GM19239 (cell line): ENCODE measurements at regions not wholly inside any gene's neighbourhood (a gene's known extent, or its start where the extent isn't known, plus 50 kb on each side); places are given as distances from the start of the nearest gene placed in this dataset.
"Not testable (repeated sequence)": the region's sequence is repeated elsewhere in the genome, so short reads cannot be mapped to it uniquely, and the experiment has no call there.

Experiments used
- DNase-seq: peaks from one replicate; pipeline ENCODE4 v3.0.0; 2011; ENCODE audit warnings: low spot score; ENCODE audit not compliant: insufficient read length
- FAIRE-seq: peaks from 2 replicates; lab custom pipeline; 2011; peaks lifted over from hg19 to GRCh38; lab: Jason Lieb, UNC

DNA sequence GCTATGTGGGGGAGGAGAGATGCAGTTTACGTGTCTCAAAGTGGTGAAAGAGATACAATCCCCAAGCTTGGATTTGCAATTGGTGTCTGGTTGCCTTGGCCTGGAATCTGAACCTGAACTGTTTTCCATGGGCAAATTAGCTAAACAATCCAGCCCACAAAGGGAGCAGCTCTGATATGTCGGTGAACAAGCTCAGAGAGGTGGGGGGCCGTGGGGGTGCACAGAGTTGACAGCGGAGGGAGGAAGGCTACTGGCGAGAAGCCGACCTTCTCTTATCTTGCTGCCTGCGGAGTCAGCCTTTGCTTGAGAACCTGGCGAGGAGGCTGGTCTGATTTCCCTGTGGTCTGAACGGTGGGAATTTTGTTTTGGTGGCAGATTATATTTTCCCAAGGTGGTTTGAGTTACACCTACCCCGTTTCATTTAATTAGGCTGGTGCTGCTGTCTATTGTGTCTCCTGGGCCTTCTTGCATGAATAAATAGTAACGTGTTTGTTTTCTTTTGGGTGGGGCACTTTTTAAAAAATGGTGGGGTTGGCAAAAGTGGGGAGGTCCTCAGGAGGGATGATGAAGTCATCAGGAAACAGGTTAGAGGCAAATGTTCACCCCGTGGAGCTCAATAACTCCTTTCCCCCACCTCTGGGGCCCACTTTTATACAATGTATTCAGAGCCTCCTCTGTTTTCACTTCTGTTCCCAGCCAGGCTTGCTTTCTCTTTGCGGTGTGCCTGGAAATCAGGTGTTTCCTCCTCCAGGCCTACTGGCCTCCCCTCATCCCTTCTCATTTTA is 80.9 kb upstream of the IGFBP5 start:
- DNase-seq (no peak), FAIRE-seq (no peak)

DNA sequence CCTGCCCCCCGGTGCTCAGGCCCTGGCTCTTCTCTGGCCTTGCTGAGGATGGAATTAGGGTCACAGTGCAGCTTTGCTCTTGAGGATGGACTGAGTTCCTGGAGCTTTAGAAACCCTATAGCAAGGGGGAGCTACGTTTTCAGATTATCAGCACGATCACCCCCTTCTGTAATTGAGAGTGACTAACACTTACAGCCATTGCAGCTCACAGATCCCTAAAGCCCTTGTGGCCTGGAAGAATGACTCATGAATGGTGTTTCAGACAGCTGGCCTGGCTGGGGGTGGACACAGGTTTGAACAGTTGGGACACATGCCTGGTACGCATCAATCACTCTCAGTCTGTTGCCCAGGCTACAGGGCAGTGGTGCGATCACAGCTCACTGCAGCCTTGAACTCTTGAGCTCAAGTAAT is 79.7 kb upstream of the IGFBP5 start:
- DNase-seq: no peak
- FAIRE-seq: no peak

DNA sequence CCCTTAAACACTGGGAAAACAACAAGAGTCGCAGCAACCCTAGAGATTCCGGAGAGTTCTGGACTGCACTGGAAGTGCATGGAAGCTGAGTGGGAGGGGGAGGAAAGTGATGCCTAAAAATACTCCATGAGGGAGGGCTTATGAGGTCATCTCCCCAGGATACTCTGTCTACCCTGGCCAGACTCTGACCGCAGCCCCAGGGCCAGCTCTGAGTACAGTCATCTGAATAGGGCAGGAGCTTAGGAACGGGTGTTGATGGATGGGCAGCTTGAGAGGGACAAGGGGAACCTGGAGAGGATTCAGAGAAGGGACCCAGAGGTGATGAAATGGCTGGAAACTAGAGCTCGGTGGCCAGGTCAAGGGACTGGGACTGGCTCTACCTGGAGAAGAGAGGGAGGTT is 79.3 kb upstream of the IGFBP5 start:
- no peak for FAIRE-seq
- no peak for DNase-seq

DNA sequence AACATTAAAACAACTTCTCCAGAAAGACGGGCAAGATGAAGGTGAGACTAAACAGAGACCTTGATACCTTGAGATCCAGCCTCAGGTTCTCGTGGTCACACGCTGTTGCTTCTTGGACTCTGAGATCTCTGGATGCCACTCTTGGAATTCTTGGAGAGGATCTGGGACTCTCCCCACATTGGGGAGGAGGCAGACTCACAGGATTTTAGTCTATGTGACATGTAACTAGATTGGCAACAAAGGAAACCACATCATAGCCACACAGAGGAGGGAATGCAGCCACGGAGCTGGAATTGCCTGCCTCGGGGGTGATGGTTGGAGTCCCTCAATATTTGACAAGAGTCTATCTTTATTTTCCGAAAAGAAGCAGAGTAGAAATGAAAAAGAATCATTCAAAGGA is 78.8 kb upstream of the IGFBP5 start:
- DNase-seq: no peak
- FAIRE-seq: no peak

DNA sequence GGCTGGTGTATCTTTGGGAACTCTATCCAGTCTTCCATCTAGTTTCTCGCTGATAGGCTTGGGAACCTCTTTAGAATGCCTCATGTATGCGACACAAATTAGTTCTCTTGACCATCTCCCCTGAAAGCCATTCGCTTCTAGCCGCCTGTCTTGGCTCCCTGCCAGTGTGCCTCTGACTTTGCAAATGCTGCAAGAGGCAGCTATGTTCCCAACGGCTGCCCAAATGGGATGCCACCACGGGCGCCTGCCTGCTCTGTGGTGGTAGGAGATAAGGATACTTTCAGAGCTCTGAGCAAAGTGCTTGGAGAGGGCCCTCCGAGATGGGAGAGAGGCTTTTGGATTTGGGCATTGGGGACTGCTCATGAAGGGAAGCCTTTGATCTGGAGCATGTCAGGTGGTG is 77.7 kb upstream of the IGFBP5 start:
- no peak for FAIRE-seq
- no peak for DNase-seq

DNA sequence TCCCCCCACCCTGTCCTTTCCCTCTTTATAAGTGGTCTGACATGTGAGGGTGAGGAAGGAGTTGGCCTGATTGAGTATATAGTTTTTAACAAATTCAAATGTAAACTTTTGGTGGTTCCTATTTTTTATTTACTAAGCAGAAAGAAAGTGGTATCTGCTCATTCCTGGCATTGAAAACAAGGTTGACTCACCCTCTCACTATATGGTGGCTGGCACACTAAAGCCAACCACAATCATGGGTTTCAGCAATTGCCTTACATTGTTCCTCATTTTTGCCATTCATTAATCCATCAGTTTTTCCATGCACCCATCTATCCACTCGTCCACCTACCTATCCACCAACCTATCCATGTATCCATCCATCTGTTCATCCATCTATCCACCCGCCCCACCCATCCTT is 75.4 kb upstream of the IGFBP5 start:
- no peak for FAIRE-seq

DNA sequence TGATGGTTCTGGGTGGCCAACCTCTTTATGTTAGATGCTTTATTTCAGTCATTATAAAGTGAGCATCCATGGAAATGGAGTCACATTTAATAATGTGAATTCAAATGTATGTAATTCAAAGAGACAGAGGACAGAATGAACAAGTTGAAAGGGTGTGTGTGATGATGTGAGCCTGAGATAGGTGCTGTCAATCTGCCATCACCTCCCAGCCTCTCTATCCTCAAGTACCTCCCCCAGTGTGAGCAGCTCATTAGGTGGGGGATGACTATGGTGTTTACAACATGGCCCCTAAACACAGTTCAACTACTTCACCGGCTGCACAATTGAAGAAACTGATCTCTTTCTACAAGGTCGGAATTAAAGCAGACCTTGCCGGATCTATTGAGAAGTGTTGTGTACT is 74.7 kb upstream of the IGFBP5 start:
- FAIRE-seq (no peak), DNase-seq (no peak)

More for the DNA sequence above, 75.4 kb upstream of the IGFBP5 start:
- no peak for DNase-seq

DNA sequence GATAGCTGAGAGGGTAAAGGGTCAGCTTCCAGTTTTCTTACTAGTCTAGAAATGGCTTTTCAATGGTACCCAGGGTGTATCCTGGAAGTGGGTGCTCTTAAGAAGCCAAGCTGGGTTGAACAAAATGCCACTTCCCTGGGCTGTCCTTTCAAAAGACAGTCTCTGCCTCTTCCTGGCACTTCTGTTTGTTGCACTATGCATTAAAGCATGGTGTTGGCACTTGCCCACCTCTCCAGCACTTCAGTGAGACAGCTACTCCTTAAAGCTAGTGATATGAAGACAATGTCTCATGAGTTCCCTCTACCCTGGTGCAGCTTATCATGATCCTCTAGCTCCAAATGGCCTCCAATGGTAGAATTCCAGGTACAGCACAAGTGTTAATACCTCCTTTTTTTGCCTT is 74.3 kb upstream of the IGFBP5 start:
- FAIRE-seq (no peak), DNase-seq (no peak)

DNA sequence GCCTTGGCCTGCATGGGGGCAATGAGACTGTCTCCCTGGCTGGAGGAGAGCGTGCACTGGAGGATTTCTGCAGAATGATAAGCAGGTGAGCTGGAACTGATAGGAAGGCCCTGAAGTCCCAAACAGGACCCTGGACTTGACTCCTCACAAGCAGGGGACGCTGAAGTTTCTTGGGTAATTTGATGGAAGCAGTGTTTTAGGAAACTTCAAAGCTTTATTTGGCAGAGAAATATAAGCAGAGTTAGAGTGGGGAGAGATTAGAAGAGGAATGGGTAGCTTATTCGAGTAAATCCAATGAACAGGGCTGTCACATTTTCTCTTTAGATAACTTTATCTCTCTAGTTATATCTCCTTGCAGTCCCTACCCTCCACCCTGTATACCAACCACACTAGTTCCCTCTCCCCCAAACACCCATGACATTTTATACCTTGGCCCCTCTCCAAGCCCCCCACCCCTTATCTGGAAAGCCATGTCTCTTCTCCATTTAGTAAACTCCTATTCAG is 73.6 kb upstream of the IGFBP5 start:
- DNase-seq: no peak
- no peak for FAIRE-seq

DNA sequence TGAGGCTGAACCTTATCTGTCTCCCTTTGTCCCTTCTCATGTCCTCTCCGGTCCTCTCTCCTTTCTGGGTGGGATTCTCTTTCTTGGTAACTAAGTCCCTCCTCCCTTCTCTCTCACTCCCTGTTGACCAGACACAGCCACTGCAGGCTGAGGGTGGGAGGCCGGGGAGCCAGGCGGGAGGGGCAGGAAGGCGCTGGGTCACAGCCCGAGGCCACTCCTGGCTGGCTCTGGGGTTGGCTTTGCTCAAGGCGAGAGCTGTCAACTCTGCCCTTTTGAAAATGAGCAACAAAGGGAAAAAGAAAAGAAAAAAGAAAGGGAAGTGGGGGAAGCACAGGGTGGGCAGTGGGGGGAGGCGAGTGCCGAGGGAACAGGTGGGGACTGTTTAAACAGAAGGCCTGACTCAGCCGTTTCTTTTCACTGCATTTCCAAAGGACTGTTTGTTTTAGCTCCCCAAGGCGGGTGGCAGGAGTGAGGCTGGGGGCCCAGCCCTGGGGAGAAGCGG is 70.5 kb upstream of the IGFBP5 start:
- FAIRE-seq (no peak), DNase-seq (no peak)

DNA sequence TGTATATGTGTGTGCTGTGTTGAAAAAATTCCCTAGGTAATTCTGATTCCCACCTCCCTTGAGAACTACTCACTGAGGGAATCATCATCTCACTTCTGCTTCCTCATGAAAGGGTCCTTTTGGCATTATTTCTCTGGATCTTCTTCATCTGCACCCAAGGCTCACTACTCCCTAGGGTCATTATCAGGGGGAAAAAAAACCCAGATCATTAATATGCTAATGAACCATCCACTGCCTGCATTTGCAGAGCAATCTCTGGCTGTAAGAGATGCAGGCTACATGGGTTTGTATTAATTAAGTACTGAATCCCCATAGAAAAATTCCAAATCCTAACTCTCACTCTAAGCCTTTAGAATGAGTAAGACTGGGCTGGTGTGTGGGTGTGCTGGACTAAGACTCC is 68.0 kb upstream of the IGFBP5 start:
- DNase-seq (no peak), FAIRE-seq (no peak)

DNA sequence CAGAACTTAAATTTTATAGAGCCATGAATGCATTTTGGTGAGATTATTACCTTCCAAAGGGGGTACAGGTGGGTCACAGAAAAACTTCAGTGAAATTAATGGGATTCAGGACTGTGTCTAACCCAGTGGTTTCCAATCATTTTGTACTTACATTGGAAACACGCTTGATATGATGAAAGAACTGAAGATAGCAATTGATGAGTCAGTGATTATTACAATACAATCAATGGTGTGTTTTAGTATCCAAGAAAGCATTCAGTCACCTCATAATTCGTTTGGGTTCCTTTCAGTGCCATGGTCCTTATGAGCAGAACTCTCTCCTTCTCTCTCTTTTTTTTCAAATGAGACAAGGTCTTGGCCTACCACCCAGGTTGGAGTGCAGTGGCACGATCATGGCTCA is 66.5 kb upstream of the IGFBP5 start:
- no peak for FAIRE-seq

DNA sequence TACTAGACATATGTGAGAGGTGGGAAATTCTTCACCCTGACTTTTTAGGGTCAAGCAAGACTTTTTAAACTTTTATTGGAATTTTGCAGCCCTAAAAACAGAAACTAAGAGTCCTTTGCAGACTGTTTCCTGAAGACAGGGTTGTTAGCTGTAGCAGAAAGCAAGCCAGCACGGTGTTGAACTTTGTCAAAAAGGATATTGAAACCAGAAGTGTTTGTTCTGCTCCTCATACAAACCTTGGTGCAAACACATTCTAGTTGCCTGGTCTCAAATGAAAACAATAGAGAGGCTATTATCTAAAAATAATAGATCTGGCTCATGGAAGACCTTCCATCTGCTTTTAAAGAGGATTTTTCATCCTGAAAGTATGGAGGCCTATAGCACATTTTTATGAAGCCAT is 65.8 kb upstream of the IGFBP5 start:
- FAIRE-seq (no peak), DNase-seq (no peak)

More for the DNA sequence above, 66.5 kb upstream of the IGFBP5 start:
- DNase-seq: no peak

DNA sequence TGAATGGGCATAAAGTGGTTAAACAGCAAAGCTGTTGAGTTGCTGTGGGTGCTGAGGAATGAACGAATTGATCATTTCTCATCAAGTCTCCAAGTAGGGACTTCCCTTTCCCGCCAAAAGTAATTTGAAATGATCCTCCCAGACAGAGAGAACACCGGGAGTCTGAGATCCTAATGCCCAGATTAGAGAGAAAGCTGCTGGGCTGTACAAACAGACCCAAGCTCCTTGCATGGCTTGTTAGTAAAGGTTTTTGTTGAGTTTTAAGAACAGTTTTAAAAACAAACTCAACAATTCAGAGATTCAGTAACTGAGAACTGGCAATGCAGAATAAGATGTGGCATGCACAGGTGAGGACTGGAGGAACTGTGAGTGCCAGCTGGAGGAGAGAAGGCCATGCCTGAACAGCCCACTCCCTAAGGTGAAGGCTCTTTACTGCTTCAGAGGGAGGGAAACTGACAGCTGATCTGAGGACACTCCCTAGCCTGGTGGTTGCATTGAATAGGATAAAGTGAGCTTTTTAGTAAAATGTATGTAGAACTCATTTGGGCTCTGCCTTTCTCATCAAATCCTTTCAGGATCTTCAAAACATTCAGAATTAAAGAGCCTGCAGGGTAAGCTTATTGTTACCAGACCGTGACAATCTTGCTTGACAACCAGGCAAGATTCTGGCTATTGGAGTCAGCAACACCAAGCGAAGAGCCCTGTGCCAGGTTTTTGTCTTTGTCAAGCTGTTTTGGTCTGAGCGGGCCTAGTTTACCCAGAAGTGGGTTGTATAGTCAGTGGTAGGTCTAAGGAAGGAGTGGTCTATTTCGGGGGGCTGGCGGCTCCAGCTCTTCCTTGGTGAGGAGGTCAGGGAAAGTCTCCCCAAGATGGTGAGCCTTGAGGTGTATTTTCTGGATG is 63.2 kb upstream of the IGFBP5 start:
- FAIRE-seq: no peak

DNA sequence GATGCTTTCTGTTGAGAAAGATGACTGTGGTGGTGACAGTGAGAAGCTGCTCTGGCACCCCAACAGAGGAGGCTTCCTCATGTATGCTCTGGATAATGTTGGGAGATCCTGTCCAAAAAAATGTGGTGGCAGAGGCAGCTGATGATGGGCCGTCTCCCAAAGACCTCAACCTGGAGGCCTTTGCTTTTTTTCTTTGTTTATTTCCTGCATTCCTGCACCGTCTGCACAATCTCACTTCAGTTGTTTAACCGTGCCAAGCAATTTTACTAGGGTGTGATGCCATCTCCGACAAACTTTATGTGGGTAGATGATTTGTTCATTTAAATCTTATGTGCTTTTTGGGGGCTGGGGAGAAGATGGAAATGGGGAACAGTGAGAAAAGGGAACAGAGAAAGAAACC is 62.2 kb upstream of the IGFBP5 start:
- DNase-seq: no peak
- no peak for FAIRE-seq

More for the DNA sequence above, 63.2 kb upstream of the IGFBP5 start:
- DNase-seq: no peak

DNA sequence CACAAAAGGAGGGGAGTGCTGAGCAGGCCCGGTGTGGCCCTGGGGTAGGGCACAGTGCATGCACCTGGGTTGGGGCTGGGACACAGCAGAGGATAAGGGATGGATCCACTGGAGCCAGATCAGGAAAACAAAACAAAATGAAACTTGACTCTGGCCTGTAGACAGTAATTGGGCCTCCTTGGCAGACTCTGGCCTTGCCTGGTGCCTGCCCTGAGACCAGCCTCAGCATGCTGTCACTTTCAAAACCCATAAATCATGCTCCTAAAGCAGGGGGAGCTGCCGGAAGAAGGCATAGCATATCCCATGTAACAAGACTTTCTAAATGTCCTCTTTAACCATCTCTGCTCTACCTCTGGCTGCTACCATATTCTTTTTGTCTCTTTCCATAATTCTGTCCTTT is 61.1 kb upstream of the IGFBP5 start:
- FAIRE-seq: no peak
- DNase-seq: no peak

DNA sequence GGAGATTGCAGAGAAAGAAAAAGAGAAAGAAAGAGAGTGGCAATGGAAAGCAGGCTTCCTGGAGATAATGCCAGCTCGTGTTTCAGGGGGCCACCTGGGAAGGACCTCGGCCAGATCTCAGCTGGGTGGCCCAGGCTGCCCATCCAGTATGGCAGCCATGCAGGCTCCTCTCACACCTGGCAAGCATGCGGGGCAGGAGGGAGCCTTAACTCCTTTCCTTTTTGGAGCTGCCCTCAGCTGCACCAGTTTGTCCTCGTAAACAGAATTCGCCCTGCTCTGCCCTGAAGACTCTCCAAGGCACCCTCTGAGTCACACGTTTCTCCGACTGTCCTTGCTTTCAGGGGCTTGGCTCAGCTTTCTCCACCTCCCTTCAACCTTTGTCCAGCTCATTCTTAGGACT is 59.5 kb upstream of the IGFBP5 start:
- DNase-seq: no peak
- no peak for FAIRE-seq

DNA sequence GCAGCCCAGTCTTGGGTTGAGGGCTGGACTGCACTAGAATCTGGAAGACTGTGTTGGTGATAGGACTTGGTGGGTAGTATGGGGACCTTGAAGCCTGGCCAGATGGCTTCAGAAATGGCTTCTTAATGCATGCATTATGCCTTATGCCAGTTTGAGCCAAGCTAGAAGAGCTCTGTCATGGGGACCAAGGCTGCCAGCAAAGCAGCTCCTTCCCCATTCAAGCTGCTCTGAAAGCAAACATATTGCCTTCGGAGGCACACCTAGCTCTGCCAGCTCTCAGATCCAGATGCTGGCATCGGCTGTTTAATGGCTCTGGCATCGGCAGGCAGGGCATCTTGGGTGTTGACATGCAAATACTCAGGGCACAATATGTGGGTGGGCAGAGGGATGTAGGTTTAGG is 59.0 kb upstream of the IGFBP5 start:
- FAIRE-seq: no peak
- DNase-seq: no peak

DNA sequence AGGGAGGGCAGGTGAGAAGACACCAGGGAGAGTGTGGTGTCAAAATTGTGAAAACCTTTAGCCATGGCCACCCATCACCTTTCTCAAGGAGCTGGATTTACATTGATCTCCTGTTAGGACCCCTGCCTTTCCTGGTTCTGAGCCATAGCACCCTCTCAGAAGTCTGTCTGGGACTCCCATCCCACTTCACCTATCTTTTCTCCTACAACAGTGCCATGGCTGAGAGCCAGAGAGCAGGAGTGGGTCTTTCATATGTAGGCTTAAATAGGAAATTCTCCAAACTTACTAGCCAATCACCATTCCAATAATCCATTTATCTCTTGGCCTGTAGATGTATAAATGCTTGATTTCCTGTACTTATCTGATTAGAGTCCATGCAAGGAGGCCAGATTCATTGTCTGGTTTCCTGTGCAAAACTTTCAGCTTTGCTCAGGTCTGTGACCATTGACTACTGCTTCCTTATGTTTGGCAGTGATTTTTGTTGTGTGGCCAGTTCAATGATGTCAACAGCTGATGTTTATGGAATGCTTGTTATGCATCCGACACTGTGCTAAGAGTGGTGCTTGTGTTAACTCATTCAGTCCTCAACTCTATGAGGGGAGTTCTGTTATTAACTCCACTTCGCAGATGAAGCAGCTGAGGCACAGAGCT is 57.6 kb upstream of the IGFBP5 start:
- FAIRE-seq: no peak
- DNase-seq: no peak

DNA sequence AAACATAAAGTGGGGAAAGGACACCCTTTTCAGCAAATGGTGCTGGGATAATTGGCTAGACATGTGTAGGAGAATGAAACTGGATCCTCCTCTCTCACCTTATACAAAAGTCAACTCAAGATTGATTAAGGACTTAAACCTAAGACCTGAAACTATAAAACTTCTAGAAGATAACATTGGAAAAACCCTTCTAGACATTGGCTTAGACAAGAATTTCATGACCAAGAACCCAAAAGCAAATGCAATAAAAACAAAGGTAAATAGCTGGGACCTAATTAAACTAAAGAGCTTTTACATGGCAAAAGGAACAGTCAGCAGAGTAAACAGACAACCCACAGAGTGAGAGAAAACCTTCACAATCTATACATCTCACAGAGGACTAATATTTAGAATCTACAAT is 55.4 kb upstream of the IGFBP5 start:
- DNase-seq, FAIRE-seq: not testable (repeated sequence)

DNA sequence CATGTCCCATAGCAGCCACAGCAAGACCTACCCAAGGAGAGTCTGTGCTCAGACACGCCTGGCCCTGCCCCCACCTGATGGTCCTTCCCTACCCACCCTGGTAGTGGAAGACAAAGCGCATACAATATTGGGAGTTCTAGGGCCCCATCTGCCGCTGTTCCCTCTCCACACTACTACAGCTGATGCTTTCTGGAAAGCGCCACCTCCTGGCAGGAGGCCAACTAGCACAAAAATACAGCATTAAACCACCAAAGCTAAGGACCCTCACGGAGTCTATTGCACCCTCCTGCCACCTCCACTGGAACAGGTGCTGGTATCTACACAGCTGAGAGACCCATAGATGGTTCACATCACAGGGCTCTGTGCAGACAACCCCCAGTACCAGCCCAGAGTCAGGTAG is 50.9 kb upstream of the IGFBP5 start:
- DNase-seq, FAIRE-seq: not testable (repeated sequence)
